Fibroblast of villous mesenchyme (primary cell): ENCODE measurements at regions not wholly inside any gene's neighbourhood (a gene's known extent, or its start where the extent isn't known, plus 50 kb on each side); places are given as distances from the start of the nearest gene placed in this dataset.

Experiments
- DNase-seq: peaks from one replicate; pipeline ENCODE4 v3.0.0-alpha.2; 2010; ENCODE audit warnings: low read depth
- H3K4me3 ChIP-seq: 2 replicates; pipeline ENCODE4 v1.5.1; 2011; ENCODE audit warnings: low read depth, mild to moderate bottlenecking, low read length
- CTCF ChIP-seq: IDR thresholded peaks from 2 replicates; pipeline ENCODE4 v1.5.1; 2012; ENCODE audit warnings: low read depth, mild to moderate bottlenecking, low read length; ENCODE audit not compliant: insufficient read depth

GRCh38 chr9:13629067-13629466 lies 349.6 kb upstream of the MPDZ start:
- no peak for TF ChIP-seq CTCF
- no peak for DNase-seq
- no peak overlapping the region for H3K4me3 ChIP-seq

GRCh38 chr9:13628526-13628925 lies 349.0 kb upstream of the MPDZ start:
- no peak for DNase-seq

GRCh38 chr9:13627502-13627901 lies 348.0 kb upstream of the MPDZ start:
- DNase-seq, result no peak
- no peak overlapping the region for H3K4me3 ChIP-seq
- TF ChIP-seq CTCF, result no peak

More at GRCh38 chr9:13628526-13628925, 349.0 kb upstream of the MPDZ start:
- TF ChIP-seq CTCF, result no peak
- no peak overlapping the region for H3K4me3 ChIP-seq

- no peak overlapping the region for H3K4me3 ChIP-seq
- TF ChIP-seq CTCF, result no peak
- no peak for DNase-seq
Observed at GRCh38 chr9:13627071-13627470, 347.6 kb upstream of the MPDZ start.

GRCh38 chr9:13626601-13627000 lies 347.1 kb upstream of the MPDZ start:
- TF ChIP-seq CTCF, result no peak
- DNase-seq, result no peak
- no peak overlapping the region for H3K4me3 ChIP-seq

GRCh38 chr9:13621872-13622564 lies 342.5 kb upstream of the MPDZ start:
- DNase-seq, result no peak

More at GRCh38 chr9:13621872-13622564, 342.5 kb upstream of the MPDZ start:
- no peak for TF ChIP-seq CTCF
- H3K4me3 ChIP-seq, result no peak overlapping the region
